H1 (cell line): ENCODE measurements at regions not wholly inside any gene's neighbourhood (a gene's known extent, or its start where the extent isn't known, plus 50 kb on each side); places are given as distances from the start of the nearest gene placed in this dataset.

ENCODE experiments used
- ATF2 ChIP-seq: IDR thresholded peaks from 2 replicates; pipeline ENCODE4 v1.6.1; 2012; ENCODE audit warnings: low read length, inconsistent platforms
- CBX8 ChIP-seq: fragments of 300-800, 300-1000 bp; sonication (generic); IDR thresholded peaks from 2 replicates; pipeline ENCODE4 v1.7.1; 2016; ENCODE audit warnings: low read depth, low read length, borderline replicate concordance
- CEBPB ChIP-seq: IDR thresholded peaks from 2 replicates; pipeline ENCODE4 v1.6.1; 2012; ENCODE audit warnings: low read depth, low read length
- CHD1 ChIP-seq: IDR thresholded peaks from 2 replicates; pipeline ENCODE4 v1.6.1; 2012; ENCODE audit warnings: low read depth, low read length, improper control_type of control experiment
- EP300 ChIP-seq, 2 experiments: IDR thresholded peaks; 1 replicate in 1 of 2; 2 replicates in 1 of 2; pipeline ENCODE4 v1.6.1; 2011 to 2012; ENCODE audit warnings: low read depth in 2 of 2, low read length in 2 of 2, mild to moderate bottlenecking in 2 of 2, borderline replicate concordance in 1 of 2, inconsistent platforms in 1 of 2, moderate library complexity in 1 of 2
- EZH2 ChIP-seq: fragments of 200-600 bp; sonication (generic); IDR thresholded peaks from 2 replicates; pipeline ENCODE4 v1.7.1; 2012; ENCODE audit warnings: low read depth, mild to moderate bottlenecking, moderate library complexity, low read length, inconsistent platforms; ENCODE audit not compliant: severe bottlenecking
- GTF2F1 ChIP-seq: IDR thresholded peaks from 2 replicates; pipeline ENCODE4 v1.6.1; 2012; ENCODE audit warnings: low read depth, low read length, improper control_type of control experiment, borderline replicate concordance
- HDAC2 ChIP-seq, 2 experiments: fragments of 300-600 bp in 1 of 2; sonication (generic) in 1 of 2; IDR thresholded peaks; 2 replicates each; pipeline ENCODE4 v1.6.1; 2011 to 2012; ENCODE audit warnings: low read depth in 2 of 2, low read length in 2 of 2, mild to moderate bottlenecking in 2 of 2, moderate library complexity in 2 of 2, borderline replicate concordance in 1 of 2, inconsistent platforms in 1 of 2
- POLR2A ChIP-seq, 2 experiments: IDR thresholded peaks; 1 replicate in 1 of 2; 2 replicates in 1 of 2; pipeline ENCODE4 v1.6.1; 2011; ENCODE audit warnings: low read depth in 2 of 2, low read length in 2 of 2, mild to moderate bottlenecking in 2 of 2; ENCODE audit errors: control extremely low read depth in 1 of 2
- RBBP5 ChIP-seq: IDR thresholded peaks from 2 replicates; pipeline ENCODE4 v1.7.1; 2012; ENCODE audit warnings: low read depth, mild to moderate bottlenecking, inconsistent platforms, low read length, moderate library complexity, borderline replicate concordance
- RXRA ChIP-seq: IDR thresholded peaks from 2 replicates; pipeline ENCODE4 v1.6.1; 2011; ENCODE audit warnings: low read depth, mild to moderate bottlenecking, low read length, moderate library complexity; ENCODE audit not compliant: insufficient read depth
- TF ChIP-seq, protein P1 (sequence below), 3 experiments: IDR thresholded peaks; 1 replicate in 2 of 3; 2 replicates in 1 of 3; pipeline versions ENCODE4 v1.5.1 to v1.6.1; 2011; ENCODE audit warnings: low read length in 3 of 3, mild to moderate bottlenecking in 3 of 3, inconsistent platforms in 2 of 3, low read depth in 1 of 3, moderate library complexity in 1 of 3; ENCODE audit not compliant: insufficient read depth in 1 of 3; ENCODE audit errors: control extremely low read depth in 1 of 3

DNA sequence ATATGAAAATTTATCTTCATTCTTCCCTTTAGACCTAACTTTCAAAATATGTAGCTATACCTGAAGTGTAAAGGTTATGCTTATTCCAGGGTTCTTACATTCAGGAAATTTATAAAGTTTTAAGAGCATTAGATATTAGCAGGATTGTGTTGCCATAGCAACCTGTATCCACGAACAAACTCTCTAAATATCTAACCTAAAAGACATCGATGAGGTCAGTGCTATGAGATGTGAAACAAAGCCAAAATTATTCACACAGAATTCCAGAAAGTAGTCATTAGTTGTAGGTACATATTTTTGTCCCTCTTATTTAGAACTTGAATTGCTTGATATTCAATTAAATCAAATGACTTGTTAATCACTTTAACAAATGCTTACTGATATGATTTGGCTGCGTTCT, 705.3 kb downstream of the SOCS6 start:
- no peak for TF ChIP-seq EZH2
- no peak for TF ChIP-seq CEBPB
- TF ChIP-seq POLR2A (IDR thresholded peaks at IDR 0.05; ENCODE audit: control extremely low read depth in 1 of 2, low read depth in 2 of 2, low read length in 2 of 2) = no peak
- TF ChIP-seq CBX8 = no peak
- TF ChIP-seq CHD1 = no peak
- no peak for TF ChIP-seq EP300 (IDR thresholded peaks at IDR 0.05; ENCODE audit: borderline replicate concordance in 1 of 2, low read depth in 2 of 2, low read length in 2 of 2)
- TF ChIP-seq RBBP5 = no peak
- TF ChIP-seq, protein P1, sequence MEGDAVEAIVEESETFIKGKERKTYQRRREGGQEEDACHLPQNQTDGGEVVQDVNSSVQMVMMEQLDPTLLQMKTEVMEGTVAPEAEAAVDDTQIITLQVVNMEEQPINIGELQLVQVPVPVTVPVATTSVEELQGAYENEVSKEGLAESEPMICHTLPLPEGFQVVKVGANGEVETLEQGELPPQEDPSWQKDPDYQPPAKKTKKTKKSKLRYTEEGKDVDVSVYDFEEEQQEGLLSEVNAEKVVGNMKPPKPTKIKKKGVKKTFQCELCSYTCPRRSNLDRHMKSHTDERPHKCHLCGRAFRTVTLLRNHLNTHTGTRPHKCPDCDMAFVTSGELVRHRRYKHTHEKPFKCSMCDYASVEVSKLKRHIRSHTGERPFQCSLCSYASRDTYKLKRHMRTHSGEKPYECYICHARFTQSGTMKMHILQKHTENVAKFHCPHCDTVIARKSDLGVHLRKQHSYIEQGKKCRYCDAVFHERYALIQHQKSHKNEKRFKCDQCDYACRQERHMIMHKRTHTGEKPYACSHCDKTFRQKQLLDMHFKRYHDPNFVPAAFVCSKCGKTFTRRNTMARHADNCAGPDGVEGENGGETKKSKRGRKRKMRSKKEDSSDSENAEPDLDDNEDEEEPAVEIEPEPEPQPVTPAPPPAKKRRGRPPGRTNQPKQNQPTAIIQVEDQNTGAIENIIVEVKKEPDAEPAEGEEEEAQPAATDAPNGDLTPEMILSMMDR (IDR thresholded peaks at IDR 0.05; ENCODE audit: control extremely low read depth in 1 of 3, insufficient read depth in 1 of 3, low read depth in 1 of 3, low read length in 3 of 3) = no peak
- TF ChIP-seq HDAC2 (IDR thresholded peaks at IDR 0.05; ENCODE audit: borderline replicate concordance in 1 of 2, low read depth in 2 of 2, low read length in 2 of 2) = no peak
- TF ChIP-seq GTF2F1 = no peak
- TF ChIP-seq RXRA = no peak
- no peak for TF ChIP-seq ATF2
